Fibroblast of mammary gland (primary cell): ENCODE measurements at regions not wholly inside any gene's neighbourhood (a gene's known extent, or its start where the extent isn't known, plus 50 kb on each side); places are given as distances from the start of the nearest gene placed in this dataset.
A peak's percentile ranks its signal among the peaks of the same experiment; 100 is the strongest.

Experiments used
- DNase-seq: peaks from one replicate; pipeline ENCODE4 v3.0.0-alpha.2; 2010; ENCODE audit warnings: low read depth
- H3K4me3 ChIP-seq: 2 replicates; pipeline ENCODE4 v1.5.1; 2011; ENCODE audit warnings: low read depth, mild to moderate bottlenecking, low read length, moderate library complexity; ENCODE audit not compliant: control insufficient read depth
- CTCF ChIP-seq: conservative IDR thresholded peaks from 2 replicates; pipeline ENCODE4 v1.5.1; 2011; ENCODE audit warnings: low read depth, low read length, inconsistent platforms; ENCODE audit not compliant: control insufficient read depth, insufficient read depth

DNA sequence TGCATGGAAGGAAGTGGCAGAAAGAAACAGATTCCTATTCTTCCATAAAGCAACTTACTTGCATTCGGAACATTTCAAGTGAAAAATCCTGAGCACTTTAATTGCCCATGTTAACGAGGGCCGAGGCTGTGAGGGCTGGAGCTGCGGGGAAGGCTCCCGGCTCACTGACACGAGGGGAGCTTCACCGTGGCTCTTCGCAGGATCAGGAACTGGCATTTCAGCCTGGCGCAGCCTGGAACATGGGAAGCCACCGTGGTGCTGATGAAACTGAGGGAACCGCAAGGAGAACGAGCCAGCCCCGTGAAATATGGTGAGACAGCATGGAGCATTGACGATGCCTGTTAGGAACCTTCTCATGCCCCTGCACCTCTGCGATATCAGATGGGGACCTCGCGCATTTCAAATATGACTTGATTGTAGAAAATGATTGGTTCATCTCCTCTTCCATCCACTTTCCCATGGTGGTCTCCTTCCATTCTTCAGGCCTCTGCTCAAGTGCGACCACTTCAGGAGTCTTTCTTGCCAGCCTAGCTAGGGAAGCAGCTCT lies 236.9 kb downstream of the TBXT start:
- no peak for TF ChIP-seq CTCF
- H3K4me3 ChIP-seq: no peak overlapping the region
- DNase-seq: no peak

- no peak for DNase-seq
- no peak overlapping the region for H3K4me3 ChIP-seq
- TF ChIP-seq CTCF: no peak
Measured at GRCh38 chr6:165929607-165930006, 238.0 kb downstream of the TBXT start.

DNA sequence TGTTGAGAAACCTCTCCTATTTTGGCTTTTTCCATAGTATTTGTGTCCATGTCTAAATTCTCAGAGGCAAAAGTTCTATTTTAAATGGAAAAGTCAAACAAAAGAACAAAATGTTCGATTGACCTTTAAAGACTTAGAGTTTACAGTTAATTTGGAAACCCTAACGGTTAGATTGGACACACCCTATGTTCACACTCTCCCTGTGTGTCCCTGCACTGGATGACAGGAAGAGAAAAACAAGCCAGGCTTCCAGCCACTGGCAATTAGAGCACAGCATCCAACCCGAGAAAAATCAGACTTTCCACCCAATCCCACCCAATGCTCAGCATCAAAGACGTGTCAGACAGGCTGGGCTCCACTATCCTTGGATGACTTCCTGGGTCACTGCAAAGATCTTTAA lies 241.3 kb downstream of the TBXT start:
- H3K4me3 ChIP-seq: no peak overlapping the region
- no peak for TF ChIP-seq CTCF
- DNase-seq: no peak

- no peak overlapping the region for H3K4me3 ChIP-seq
- TF ChIP-seq CTCF: no peak
- no peak for DNase-seq
Measured at GRCh38 chr6:165925474-165926156, 242.0 kb downstream of the TBXT start.

DNA sequence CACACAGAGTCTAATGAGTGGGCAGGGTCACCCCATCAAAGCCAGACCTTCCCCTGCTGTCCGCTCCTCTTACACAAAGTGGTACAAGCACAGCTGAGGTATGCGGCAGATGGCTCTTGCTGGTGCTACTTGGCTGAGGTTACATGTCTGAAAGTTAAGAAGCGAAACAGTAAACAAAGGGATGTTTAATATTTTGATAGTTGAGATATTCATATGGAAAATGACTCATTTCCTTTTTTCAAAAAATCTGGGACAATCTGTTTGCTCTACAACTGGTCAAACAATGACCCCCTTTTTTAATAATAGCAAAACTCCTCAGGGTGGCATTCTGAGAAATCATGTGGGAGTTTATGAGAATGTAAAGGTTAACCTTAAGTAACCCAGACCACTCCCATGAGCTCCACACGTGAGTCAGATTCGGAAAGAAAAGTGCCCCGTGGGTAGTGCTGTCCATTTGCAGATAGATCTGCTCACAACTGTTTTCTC lies 245.3 kb downstream of the TBXT start:
- no peak for DNase-seq
- TF ChIP-seq CTCF: no peak
- no peak overlapping the region for H3K4me3 ChIP-seq

- TF ChIP-seq CTCF: no peak
- no peak overlapping the region for H3K4me3 ChIP-seq
- DNase-seq: peak; percentile 1
Measured at GRCh38 chr6:165920896-165921671, 246.6 kb downstream of the TBXT start.
